ENCODE measurements at regions not wholly inside any gene's neighbourhood (a gene's known extent, or its start where the extent isn't known, plus 50 kb on each side); places are given as distances from the start of the nearest gene placed in this dataset.
"Not testable (repeated sequence)": the region's sequence is repeated elsewhere in the genome, so short reads cannot be mapped to it uniquely, and the experiment has no call there.

DNA sequence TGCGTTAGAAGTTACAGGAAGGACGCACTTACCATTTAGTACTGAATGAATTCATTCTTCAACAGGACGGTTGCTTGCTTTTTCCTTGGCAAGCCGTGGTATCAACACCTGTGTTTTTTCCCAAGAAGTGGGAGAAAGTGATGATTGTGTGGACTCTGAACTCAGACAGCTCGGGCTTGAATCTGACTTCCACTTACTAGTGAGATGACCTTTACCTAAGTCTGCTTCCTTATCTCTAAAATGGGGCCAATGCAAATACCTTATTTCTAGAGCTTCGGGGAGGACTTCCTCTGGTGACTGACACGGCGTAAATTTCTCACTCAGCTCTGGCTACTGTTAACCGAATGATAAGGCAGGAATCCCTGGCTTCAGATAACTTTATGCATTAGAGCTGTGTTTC lies 146.8 kb upstream of the RBPJ start:
- no peak for DNase-seq

DNA sequence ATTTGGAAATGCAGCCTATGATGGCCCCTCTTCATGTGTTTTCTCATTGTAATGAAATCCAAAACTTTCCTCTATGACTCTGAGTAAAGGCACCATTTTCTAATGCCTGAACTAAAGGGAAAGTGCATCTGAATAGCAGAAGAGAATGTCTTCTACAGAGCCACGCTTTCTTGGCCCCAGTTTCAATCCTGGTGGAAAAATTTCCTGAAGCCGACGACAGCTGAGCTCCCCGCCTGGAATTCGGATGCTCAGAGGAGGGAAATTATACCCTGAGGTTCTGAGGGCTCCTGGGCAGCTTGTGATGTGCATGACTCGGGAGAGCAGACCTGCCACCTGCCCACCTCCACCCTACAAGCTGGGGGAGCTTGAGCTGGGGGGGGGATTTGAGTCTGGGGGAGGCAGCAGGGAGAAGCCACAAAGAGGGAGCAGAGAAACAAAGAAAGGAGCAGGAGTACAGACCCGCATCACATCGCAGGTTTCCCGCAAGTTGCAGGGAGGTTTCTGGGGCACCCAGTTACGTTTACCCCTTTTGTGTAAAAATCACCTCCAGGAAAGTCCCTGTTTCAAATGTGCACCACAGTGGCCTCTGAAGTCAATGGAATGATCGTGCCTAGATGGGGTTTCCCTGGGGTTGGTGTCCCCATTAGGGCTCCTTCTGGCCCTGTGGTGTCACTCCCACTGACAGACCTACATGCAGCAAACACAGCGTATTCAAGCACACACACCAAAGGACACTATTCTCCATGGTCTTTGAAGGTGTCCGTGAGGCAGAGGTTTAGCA lies 145.6 kb upstream of the RBPJ start:
- DNase-seq, result no peak

DNA sequence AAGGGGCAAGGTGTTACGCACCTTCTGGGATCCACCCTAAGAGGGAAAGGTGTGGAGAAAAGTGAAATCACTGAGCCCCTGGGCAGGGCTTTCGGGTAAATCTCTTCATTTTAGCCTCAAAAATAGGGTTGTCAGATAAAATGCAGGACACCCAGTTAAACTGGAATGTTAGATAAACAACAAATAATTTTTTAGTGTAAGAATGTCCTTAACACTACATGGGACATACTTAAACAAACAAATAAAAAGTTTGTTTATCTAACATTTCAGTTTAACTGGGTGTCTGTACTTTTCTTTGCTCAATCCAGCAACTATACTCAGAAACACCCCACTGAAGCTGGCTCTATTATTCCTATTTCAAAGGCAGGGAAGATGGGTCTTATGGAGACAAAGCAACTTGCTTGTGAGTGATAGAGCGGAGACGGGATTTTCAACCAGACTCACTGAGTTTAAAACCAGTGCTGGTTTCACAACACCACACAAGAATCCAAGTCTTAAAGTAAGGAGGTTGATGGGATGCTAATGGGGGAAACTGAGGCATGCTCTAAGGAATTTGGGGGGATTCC lies 144.8 kb upstream of the RBPJ start:
- no peak for DNase-seq

DNA sequence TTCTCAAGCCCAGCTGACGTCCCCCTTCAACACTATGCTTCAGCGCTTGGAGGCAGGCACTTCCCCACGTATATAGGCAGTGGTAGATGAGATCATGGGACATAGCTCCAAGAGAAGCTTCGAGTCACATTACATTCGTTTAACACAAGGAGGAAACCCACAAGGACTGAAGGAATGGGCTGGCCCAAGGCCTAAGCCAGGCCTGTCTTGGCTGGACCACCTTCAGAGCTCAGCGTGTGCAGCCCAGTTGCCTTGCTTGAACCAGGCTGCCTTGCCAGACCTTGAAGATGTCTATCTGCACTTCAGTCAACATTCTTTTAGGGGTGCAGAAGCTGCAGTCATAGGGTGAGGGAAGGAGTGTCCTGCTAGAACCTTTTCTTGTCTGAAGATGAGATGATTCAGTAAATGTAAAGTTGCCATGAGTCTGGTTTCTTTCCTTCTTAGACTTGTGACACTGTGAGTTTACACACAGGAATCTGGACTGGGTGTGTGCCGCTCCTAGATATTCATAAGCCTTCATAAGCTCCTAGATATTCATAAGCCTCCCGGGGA lies 144.1 kb upstream of the RBPJ start:
- no peak for DNase-seq

DNA sequence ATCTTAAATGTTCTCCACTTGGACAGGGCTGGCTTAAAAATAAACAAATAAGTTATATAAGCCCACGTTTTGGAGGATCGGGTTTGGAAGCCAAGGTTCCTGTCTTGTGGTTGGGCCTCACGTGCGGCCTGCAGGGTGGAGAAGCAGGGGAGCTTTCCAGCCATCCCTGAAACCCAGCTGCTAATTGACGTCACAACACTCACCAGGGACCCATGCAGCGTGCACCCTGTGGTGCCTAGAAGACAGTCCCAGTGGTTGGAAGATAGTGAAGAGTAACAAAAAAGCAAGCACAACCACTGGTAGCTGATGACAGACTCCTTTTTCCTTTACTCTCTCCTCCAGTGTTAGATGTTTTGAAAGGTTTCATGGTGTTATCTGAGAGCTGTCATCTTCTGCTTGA lies 142.0 kb upstream of the RBPJ start:
- DNase-seq, result no peak

DNA sequence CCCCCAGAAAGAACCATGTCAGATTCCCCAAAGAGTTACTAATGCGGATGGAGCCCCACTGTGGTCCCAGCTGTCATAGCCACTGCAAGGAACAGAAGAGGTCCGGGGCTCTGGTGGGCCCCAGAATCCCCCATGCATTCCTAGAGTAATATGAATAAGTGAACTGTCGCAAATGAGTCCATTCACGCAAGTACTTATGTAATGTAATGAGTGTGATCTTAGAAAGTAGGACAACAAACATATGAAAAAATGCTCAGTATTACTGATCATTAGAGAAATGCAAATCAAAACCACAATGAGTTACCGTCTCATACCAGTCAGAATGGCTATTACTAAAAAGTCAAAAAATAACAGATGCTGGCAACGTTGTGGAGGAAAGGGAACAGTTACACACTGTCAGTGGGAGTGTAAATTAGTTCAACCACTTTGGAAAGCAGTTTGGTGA lies 141.5 kb upstream of the RBPJ start:
- DNase-seq, result no peak

DNA sequence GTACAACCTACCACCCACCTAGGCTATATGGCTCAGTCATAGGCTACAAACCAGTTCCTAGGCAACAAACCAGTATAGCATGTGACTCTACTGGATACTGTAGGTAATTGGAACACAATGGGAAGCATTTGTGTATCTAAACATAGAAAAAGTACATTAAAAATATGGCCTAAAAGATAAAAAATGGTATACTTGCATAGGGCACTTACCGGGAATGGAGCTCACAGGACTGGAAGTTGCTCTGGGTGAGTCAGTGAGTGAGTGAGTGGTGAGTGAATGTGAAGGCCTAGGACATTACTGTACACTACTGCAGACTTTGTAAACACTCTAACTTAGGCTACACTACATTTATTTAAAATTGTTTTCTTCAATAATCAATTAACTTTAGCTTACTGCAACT lies 139.2 kb upstream of the RBPJ start:
- DNase-seq, result no peak

DNA sequence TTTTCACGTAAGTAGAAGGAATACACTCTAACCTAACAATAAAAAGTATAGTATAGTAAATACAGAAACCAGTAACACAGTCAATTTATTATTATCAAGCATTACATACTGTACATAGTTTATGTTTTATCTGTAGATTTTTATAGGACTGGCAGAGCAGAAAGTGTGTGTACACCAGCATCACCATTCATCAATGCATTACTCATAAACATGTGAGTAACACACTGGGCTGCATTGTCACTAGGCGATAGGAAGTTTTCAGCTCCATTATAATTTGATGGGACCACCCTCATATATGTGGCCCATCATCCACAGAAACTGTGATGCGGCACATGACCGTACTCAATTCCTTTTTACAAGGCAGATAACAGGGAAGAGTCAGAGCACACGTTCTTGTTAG lies 137.8 kb upstream of the RBPJ start:
- DNase-seq, result no peak

DNA sequence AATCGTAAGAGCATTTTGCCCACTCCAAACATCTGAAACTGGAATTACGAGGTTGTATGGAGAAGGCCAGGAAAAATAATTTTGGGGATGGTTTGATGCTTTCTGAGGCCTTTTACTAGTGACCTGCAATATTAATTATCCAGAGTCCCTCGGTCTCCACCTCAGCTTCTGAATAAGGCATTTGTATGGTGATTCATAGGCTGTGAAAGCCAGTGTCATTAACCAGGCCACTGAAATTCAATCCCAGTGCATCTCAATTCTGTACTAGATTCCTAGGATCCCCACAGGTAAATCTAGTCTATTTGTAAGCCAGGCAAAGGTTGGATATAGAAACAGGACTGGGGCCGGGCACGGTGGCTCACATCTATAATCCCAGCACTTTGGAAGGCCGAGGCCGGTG lies 135.4 kb upstream of the RBPJ start:
- no peak for DNase-seq

DNA sequence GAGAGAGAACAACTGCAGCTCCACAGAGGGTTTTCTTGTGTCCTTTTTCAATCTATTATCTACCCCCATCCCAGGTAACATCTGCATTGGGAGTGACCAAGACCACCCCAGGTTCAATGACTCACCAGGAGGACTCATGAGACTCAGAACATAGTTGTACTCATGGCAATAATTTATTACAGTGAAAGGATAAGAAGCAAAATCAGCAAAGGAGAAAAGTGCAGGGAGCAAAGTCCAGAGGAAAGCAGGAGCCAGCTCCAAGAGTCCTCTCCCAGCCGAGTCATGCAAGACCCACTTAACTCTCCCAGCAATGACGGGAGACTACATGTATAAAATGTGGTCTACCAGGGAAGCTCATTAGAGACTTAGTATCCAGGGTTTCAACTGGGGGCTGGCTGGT lies 129.5 kb upstream of the RBPJ start:
- no peak for DNase-seq

DNA sequence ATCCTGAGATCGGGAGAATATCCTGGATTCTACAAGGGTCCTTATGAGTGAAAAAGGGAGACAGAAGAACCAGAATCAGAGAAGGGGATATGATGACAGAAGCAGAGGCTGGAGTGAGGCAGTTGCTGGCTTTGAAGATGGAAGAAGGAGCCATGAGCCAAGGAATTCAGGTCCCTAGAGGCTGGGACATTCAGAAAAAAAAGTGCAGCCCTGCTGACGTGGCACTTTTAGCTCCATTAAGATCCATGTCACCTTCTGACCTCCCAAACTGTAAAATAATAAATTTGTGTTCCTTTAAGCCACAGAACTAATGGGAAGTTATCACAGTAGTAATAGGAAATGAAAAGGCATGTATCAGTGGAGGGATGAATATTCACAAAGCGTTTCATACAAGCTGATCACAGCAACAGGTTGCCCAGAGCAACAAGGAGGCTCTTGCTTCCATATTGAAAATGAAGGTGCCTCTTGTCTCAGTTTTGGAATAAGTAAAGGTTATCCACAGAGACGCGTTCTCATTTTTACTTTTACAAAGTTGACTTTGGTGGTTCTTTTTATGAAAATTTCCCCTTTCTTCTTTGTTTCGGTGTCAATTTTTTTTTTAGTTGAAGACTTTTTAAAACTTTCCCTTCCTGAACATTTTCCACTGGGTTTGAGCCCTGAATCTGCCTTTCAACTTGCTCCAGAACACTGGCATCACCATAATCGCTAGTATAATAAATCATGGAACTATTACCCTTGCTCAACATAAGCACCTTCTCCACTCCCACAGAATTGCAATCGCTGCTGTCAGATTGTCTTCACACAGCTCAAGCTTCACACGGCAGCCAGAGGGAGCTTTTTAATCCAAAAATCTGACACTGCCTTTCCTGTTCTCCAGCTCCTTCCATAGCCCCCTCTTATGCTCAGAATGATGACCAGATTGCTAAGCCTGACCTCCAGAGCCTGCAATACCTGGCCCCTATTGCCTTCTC lies 127.6 kb upstream of the RBPJ start:
- DNase-seq, result peak in 8 of 56 donors; percentile 1 to 43 (median 14)

DNA sequence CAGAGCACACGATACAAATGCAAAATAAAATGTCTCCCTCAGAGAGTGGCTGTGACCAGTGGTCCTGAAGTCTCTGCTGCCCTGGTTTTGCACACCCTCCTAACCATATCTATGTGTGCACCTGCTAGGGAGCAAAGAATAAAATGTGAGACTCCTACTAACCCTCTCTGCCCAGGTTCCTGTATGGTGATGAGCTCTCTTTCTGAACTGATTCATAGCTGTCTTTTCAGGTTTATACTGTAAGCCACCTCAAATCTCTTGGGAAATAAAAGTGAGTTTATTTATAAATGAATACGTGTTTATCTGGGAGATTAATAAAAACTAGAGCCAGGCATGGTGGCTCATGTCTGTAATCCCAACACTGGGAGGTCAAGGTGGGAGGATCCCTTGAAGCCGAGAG lies 126.0 kb upstream of the RBPJ start:
- DNase-seq, result no peak

DNA sequence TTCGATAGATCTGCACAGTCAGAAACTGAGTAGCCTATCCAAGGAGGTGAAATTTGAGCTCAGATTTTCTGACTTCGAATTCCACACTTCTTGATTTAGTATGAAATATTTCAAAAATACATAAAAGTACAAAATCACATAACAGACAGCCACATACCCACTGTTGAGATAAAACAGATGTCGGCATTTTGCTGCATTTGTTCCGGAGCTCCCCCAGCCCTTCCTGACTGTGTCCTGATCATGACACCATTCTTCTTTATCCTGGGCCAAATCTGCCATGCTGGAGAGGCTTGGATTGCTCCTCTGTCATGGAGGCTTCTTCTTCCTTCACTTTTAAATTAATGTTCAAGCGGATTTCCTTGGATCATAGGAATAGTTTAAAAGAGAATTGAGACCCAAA lies 124.2 kb upstream of the RBPJ start:
- DNase-seq, result no peak

DNA sequence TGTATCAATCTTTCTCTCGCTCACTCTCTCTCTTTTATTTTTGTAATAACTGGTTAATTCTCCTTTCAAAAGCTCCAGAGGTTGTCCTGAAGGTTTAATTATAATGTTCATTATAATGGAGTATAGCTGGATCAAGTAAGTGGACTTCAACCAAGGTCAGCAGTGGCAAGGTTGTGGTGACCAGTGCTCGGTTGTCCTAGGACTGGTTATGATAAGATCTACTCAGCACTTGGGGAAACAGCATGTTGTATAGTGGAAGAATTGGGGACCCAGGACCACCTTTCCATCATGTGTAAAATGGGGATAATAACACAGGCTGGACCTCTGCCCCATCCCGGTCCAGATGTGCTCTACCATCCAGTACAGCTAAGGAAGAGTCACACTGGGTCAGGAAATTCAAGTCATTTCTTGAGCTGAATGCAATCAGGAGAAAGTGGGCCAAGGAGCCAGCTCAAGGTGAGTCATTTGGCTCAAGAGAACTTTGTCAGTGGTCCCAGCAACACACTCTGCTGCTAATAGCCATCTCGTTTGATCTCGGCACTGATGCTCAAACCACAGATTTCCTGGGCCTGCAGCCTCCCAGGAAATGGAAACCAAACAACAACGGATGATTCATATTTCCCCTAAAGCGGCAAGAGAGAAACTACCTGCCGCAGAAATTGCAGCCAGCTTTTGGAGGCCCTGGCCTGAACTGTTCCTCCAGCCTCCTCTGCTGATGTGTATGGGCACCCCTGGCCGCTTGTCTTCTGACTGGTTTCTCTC lies 123.6 kb upstream of the RBPJ start:
- no peak for DNase-seq

DNA sequence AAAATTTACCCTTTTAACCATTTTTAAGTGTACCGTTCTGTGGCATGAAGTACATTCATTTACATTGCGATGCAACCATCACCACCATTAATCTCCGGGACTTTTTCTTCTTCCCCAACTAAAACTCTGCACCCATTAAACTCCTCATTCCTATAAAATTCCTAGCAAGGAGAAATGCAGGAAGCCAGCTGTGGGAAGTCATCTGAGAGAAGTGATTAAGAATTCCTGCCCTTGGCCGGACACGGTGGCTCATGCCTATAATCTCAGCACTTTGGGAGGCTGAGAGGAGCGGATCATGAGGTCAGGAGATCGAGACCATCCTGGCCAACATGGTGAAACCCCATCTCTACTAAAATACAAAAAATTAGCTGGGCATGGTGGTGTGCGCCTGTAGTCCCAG lies 121.9 kb upstream of the RBPJ start:
- DNase-seq, result not testable (repeated sequence)

DNA sequence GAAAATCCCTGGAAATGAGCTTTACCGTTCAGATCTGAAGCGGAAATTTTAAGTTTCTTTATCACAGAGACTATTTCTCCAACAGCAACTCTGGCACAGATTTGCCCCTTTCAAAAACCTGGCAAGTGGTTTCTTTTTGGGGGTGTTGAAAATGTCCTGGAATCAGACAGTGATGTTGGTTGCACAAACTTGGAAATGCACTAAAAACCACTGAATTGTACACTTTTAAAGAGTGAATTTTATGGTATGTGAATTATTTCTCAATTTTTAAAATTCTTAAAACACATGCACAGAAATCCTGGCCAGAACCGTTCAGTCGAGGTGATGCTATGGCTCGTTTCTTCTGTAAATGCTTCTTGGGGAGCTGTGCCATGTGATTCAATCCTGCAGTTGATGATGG lies 121.2 kb upstream of the RBPJ start:
- no peak for DNase-seq

DNA sequence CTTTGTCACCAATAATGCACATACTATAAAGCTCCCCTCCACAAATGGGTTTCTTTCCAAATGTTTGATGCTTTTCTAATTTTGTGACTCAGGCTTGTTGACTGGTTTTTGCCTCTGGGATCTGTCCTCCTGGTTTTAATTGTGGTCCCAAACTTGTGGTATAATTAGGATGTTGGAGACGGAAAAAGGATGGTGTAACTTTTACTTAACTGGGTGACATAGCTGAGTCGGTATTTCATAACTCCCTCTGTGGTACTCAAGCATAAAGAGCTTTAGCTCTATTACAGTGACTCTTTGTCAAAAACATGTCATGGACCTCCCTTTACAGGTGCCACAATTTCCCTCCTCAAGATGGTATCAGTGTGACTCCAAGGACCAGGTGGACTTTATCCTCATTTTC lies 119.7 kb upstream of the RBPJ start:
- no peak for DNase-seq

DNA sequence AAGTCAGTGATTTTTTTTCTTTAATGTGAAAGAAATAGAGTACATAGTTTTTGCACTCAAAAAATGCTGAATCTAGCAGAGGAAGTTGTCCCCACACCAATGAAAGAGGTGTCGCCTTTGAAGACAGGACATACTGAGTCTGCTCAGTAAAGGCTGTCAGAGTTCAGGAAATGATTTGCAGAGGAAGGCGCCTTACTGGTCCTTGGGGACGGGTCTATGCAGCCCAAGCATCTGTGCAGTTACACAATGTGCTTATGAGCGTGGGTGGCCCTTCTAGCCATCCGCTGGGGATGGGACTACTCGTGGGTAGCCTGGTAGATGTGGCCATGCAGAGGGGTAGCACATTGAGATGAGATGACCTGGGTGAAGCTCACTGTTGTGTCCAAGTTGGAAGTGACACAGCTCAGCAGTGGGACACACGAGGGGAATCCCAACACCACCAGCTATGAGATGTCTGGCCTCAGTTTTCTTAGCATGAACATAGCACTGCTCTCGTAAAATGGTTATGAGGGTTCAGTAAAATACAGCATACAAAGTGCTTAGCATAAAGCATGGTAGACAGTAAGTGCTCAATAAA lies 116.5 kb upstream of the RBPJ start:
- no peak for DNase-seq

DNA sequence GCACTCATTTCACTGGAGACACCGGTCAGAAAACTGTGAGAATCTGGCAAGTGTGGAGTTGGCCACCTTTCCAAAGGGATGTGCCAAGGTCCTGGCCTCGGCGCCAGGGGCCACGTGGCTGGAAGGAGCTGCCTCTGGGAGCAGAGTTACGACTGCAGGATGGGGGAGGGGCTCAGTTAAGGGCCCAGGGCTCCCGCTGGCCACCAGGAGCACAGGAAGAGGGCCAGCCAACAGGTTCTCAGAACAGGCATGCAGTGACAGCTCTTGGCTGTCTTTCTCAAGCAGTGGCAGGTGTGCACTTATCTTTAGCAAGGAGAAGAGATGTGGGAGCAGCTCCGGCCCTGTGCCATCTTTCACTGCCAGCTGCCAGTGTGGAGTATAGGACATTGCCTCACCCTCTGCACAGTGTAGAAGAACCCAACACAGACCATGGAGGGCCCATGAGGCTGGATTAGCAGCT lies 115.9 kb upstream of the RBPJ start:
- DNase-seq, result peak in 36 of 56 donors; percentile 3 to 72 (median 26)

DNA sequence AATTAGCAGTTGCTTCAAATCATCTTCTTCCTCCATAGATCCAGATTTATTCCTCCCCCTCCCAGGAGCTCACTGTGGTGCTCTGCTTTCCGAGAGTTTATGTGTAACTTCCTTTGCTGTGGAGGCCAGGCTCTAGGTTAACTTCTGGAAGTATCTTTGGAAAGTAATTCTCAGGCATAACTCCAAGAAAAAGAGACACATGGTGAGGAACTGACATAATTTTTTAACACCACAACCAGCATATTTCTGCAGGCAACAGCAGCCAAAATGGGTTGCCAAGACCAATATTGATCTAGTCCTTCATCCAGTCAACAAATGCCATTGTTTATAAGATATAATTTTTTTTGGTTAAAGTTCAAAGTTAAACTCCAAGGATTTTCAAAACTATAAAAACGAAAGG lies 114.5 kb upstream of the RBPJ start:
- DNase-seq, result no peak

DNA sequence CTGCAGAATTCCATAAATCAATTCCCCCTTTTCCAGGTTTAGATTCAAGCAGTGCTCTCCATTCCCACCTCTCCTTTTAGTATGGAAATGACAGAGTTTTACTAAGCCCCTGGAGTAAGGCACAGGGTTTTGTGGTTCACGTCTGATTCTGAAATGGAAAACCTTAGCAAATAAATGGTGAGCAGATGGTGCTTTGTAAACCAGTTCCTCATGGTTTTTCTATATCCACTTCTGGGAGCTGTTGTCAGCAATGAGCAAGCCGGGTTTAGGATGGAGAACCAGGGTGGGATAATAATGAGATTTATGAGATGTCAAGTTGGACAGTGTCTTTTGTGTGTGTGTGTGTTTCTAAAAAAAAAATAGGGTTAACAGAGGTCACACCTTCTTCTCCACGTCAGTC lies 113.8 kb upstream of the RBPJ start:
- no peak for DNase-seq

Measured in amygdala (tissue), 56 donors.